Spleen (tissue), 7 donors: ENCODE measurements at regions not wholly inside any gene's neighbourhood (a gene's known extent, or its start where the extent isn't known, plus 50 kb on each side); places are given as distances from the start of the nearest gene placed in this dataset.

Experiments
- POLR2AphosphoS5 ChIP-seq, 3 donors: sonication (generic); formaldehyde crosslinking; IDR thresholded peaks; one replicate each; pipeline ENCODE4 v1.5.1; 2017; ENCODE audit warnings: antibody characterized with exemption in 3 of 3
- TF ChIP-seq, protein P1 (sequence below), 11 experiments: fragments of 200-600 bp in 7 of 11; fragments of 450-650 bp in 4 of 11; sonication (generic) in 4 of 11; IDR thresholded peaks in 8 of 11; conservative IDR thresholded peaks in 3 of 11; 1 replicate in 7 of 11; 2 replicates in 4 of 11; pipeline versions ENCODE4 v1.4.0 to v1.8.0; 2016 to 2021; ENCODE audit warnings: antibody characterized with exemption in 11 of 11, inconsistent platforms in 4 of 11, mild to moderate bottlenecking in 1 of 11
- donor health status: DM: no; HTN: no; CAD: no; lungs with moderate emphysema.
- donor health status: DM: no; HTN: no; CAD: no.
- donor health status: DM: no; HTN: no; CAD: no.

- TF ChIP-seq, protein P1, sequence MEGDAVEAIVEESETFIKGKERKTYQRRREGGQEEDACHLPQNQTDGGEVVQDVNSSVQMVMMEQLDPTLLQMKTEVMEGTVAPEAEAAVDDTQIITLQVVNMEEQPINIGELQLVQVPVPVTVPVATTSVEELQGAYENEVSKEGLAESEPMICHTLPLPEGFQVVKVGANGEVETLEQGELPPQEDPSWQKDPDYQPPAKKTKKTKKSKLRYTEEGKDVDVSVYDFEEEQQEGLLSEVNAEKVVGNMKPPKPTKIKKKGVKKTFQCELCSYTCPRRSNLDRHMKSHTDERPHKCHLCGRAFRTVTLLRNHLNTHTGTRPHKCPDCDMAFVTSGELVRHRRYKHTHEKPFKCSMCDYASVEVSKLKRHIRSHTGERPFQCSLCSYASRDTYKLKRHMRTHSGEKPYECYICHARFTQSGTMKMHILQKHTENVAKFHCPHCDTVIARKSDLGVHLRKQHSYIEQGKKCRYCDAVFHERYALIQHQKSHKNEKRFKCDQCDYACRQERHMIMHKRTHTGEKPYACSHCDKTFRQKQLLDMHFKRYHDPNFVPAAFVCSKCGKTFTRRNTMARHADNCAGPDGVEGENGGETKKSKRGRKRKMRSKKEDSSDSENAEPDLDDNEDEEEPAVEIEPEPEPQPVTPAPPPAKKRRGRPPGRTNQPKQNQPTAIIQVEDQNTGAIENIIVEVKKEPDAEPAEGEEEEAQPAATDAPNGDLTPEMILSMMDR (IDR thresholded peaks at IDR 0.05 in 8 of 11, conservative IDR thresholded peaks at IDR 0.05 in 3 of 11): no peak
- no peak for TF ChIP-seq POLR2AphosphoS5 (IDR thresholded peaks at IDR 0.05)
Measured at GRCh38 chr14:83023369-83023768, 1489.7 kb upstream of the SEL1L start.
